RPMI8226 (cell line): ENCODE measurements at regions not wholly inside any gene's neighbourhood (a gene's known extent, or its start where the extent isn't known, plus 50 kb on each side); places are given as distances from the start of the nearest gene placed in this dataset.
"Not testable (repeated sequence)": the region's sequence is repeated elsewhere in the genome, so short reads cannot be mapped to it uniquely, and the experiment has no call there.

Experiments
- DNase-seq: peaks from one replicate; pipeline ENCODE4 v3.0.0-alpha.2; 2015

DNA sequence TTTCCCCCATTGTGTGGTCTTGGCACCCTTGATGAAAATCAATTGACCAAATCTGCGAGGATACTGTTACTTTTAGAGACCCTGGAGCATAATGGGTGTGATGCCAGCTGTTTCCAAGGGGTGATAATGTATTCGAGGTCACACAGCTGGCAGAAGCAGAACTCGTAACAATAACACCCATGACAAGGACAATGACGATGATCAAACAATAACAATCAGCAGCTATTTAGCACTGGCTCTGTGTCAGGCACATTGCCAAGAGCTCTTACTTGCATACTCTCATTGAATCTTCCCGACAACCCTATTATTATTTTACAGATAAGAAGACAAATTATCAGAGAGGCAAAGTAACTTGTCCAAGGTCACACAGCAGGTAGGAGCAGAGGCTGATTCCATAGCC lies 223.7 kb upstream of the MSX2 start:
- no peak for DNase-seq

DNA sequence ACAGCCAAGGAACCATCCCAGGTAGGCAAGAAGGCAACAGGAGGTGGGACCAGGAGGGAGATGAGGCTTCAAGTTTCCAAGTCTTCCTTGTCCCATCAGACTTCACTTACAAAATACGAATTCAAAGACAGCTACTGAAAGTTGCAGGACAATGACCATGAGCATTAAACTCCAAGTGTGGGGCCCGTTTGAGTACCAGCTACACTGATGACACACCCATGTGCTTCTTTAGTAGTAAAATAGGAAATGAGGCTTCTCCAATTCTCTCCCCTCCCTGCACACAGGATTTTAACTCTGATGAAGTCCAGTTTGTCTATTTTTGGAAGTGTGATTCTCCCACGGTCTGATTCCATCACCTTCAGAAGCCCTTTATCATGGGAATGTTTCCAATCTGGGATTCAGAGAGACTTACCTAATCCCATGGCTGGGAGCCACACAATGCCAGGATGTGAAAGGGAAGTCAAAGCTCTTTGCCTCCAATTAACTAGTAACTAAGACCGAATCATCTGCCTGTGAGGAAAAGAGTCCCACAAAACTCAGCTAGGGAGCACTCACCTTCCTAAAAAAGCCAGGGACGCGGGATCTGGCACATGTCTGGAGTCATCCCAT lies 222.8 kb upstream of the MSX2 start:
- no peak for DNase-seq

DNA sequence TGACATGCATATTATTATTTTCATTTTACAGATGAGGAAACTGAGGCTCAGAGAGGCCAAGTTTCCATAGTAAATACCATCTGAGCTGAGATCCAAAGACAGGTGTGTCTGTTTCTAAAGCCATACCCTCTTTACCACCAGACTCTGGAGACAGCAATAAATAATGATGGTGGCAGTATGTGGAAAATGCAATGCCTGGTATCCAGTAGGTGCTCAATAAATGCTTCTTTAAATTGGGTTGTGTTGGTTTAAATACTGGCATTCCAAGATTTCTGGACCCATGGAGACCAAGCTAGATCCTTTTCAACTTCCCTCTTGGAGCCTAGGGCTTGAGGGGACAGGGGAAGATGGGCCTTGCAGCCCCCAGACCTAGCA lies 221.3 kb upstream of the MSX2 start:
- DNase-seq, result no peak

DNA sequence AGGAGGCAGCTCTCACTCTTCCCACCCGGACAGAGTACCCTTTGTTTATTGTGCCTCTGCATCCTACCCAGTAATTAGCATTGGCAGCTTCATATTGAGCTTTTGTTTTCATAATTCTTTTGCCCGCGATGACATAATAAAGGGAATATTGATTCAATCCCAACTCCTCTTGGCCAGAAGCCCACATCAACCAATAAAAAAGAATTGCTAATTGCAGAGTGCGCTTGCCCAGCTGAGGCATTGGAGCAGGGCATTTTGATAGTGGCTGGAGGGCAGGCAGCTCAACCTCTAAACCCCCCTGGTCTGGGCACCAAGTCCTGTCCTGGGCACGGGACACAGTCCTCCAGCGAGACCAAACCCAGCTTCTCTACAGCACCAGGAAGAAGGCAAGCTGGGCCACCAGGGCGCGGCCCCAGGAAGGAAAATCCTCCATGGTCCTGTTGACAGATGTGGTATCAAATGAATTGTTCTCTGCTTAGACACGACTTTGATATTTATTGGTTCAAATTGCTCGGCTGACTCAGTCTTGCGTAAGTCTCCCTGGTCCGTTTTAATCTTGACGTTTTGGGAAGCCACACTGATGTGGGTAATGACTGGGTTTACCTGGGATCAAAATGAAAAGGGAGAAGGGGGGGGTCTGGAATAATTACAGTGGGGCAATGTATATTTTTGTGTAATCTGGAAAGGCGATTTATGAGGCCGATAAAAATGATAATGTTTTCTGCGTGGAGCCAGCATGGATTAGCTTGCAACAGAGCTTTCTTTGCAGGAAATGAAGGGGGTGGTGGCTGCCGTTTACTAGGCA lies 220.7 kb upstream of the MSX2 start:
- no peak for DNase-seq

DNA sequence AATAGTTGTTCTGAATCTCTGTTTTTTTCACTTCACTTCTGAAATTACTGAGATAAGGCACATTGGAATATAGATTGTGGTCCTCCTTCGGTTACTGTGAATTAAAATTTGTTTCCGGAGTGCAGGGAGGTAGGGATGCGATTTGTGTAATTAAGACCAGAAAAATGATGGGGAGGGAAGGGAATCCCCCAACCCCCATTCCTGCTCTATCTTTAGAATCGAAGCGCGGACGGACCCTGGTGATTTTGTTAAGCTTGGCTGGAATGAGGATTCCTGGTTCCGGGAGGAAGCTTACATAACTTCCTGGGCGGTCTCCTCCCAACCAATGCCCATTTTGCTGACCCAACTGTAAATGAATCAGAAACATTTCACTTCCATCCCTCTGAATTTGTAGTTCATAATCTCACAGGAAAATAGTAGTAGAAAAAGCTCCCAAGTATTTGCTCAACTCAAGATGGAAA lies 220.1 kb upstream of the MSX2 start:
- DNase-seq, result no peak

DNA sequence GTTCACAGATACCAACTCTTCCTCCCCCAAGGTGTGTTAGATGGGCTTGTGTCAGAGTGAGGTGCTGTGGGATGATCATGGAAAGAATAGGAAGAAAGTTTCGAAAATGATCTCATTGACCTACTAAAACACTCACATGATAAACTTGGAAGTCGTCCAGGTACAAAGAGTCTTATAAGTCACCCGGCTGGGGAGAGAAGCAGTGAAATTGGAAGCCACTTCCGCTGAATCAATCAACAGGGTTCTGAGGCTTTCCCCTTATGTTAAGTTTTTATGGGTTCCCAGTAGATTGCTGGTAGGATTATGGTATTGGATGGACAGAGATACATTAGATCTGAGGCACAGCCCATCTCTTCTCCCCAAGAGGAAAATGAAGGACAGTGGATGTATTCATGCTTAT lies 218.8 kb upstream of the MSX2 start:
- DNase-seq, result no peak

DNA sequence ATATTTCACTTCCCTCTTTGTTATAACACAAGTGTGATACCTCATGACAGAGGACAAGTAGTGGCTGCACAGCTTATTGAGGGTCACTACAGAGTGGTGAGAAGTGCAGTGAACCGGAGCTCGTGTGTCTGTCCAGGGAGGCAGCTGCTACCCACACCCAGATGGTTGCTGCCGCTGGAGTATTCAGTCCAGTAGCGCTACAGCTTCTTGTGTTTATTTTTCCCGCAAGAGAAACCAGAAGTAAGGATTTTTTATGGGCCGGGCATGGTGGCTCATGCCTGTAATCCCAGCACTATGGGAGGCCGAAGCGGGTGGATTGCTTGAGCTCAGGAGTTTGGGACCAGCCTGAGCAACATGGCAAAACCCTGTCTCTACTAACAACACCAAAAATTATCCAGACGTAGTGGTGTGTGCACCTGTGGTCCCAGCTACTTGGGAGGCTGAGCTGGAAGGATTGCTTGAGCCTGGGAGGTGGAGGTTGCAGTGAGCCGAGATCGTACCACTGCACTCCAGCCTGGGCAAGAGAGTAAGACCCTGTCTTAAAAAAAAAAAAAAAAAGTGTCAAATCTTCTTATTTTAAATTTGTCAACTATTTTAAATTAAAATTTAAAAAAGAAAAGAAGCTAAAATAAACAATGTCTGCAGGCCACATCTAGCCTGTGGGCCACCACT lies 213.5 kb upstream of the MSX2 start:
- DNase-seq, result not testable (repeated sequence)

DNA sequence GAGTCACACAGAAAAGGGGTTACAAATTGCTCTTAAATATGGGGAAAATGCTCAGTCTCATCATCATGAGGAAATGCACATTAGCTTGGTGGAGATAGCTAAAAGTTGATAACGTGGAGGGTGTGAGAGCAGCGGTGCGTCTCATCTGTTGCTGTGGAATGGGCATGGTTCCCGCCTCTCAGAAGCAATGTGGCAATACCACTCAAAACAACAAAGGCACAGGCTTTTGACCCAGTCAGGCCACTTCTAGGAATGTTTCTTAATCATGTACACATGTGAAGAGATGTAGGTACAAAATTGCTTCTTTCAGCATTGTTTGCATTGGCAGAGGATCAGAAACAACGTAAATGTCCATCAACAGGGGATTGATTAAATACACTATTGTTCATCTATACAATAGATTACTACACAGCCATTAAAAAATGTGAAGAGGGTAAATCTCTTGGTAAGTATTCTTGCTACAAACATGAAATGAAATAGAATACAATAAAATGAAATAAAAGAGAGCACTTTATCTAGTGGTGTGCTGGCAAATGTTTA lies 212.6 kb upstream of the MSX2 start:
- DNase-seq, result no peak

DNA sequence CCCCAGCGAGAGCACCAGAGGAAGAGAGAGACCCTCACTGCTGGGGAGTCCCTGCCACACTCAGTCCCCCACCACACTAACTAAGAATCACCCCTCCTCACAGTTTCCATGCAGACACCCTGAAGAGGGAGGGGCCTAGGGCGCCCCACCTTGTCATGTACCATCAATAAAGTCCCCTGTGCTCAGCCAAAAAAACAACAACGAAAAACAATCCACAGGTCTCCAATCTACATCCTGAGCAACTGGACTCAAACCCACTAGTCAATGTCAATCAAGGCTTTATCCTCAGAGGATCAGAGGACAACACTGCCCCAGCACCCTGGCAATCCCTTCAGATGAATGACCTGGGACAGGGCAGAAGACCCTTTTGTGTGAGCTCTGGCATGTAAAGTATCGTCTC lies 210.1 kb upstream of the MSX2 start:
- DNase-seq, result no peak

DNA sequence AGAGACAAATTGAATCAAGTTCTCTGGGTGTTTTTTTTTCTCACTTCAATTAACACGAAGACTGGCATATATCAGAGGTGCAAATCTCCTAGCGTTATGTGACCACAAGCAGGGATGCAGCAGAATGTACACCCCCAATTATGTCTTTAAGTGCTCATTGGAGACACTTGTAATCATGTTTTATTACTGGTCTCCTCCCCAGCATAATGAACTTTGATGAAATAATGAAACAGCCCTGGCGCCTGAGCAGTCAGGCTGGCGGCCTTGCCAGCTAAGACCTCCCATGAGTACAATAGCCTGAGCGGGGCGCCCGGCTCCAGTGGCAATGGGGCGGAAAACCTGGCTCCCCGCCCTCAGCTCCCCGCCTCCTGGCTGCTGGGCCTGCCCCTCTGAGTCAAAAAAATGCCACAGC lies 209.4 kb upstream of the MSX2 start:
- no peak for DNase-seq

DNA sequence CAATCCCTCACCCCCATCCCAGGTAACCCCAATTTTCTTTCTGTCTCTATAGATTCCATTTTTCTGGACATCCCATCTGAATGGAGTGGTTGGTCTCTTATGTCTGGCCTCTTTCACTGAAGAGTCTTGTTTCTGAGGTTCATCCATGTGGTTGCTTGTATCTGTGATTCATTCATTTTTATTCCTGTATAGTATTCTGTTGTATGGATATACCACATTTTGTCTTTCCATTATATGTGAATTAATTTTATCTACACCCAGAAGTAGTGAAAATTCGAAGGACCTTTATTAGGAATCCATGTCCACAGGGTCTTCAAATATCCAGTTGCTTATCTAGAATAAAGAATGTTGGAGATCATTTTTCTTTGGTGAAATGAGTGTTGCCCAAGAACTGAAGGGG lies 207.6 kb upstream of the MSX2 start:
- DNase-seq, result no peak

DNA sequence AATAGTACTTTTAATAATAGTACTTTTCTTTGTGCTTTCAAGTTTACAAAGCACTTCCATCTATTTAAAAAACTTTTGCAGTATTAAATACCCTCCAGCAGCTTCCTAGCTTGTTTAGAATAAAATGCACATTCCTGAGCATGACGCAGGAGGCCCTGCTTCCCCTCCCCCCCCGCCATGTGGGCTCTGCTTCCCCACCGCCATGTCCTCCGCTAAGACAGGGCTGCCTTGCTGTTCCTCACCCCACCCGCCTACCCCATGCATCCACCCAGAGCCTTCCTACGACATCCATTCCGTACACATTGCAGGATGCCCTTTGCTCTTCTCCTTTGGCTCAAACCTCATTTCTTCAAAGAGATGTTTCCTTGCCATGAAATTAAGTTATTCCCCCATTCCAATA lies 205.9 kb upstream of the MSX2 start:
- DNase-seq, result no peak

DNA sequence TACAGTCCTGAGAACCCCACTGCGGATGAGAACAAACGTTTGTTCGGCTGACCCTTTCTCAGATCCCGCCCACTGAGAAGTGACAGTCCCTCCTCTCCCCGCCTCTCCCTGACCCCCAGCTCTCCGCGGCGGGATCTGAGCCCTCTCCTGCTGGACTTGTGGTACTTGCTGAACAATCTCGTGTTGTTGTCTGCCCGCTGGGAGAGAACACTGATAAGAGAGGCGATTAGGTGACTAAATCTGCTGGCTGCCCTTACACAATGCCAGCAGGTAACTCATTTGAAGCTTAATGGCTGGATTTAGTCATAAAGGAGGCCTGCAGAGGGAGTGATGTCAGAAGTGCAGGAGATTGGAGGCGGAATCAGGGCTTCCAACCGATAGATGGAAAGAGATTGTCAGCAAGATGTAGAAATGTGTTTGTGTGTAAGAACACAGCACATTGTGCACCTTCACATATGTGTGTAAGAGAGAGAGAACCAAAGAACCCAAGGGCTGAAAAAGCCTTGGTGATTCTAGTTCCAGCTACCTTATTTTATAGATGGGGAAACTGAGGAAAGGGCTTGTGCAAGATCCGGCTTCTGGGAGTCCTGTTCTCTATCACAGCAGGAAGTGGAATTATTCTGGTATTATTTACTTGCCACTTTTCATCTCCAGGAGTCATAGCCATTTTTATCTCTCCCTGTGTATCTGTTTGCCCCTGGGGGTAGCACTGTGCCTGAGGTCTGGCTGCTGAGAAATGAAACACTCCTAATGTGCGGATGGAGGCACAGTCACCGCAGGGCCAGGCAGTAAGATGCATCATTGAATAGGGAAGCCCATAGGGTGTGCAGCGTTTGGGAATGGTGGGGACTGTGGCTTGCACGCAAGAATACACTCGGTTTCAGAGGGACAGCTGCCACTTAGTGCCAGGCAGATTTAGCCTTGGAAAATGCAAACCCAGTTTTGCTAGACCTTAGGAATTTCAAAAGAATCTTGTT lies 203.7 kb upstream of the MSX2 start:
- no peak for DNase-seq

DNA sequence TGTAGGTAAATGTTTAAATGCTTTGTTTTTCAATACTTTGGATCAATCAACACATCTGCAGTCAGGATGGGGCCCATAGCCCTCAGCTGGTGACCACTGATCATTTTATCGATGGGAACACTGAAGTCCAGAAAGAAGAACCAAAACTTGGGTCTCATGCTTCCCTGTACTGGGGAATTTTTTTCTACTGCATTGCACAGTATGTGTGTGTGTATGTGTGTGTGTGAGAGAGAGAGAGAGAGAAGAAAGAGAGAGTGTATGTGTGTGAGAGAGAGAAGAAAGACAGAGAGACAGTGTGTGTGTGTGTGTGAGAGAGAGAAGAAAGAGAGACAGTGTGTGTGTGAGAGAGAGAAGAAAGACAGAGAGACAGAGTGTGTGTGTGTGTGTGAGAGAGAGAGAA lies 202.9 kb upstream of the MSX2 start:
- DNase-seq, result no peak

DNA sequence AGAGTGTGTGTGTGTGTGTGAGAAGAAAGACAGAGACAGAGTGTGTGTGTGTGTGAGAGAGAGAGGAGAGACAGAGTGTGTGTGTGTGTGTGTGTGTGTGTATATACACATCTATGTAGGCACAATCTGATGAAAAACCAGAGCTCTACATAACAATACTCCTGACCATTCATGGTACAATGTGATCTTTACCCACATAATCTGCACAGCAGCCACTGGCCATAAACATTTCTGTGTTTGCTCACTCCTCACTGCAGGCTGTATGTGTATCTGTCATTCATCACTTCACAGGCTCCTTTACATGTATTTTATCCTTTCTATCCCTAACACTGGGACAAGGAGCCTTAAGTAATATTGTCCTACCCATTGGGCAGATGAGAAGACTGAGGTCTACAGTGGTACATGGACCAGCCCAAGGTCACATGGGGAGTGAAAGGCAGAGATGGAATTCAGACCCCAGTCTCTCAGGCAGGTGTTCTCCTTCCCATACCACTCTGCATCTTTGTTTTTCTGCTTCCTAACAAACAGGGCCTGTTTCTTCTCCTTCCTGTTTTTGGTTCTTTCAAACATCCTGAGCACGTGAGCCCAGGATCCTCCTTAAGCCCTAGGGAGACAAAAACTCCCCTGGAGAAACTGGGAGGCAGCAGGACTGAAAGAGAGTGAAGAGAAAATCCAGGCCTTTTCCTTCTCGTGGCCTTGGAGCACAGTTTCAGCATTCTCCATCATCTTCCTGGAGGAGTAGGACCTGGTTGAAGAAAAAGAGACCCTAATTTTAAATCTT lies 201.7 kb upstream of the MSX2 start:
- DNase-seq, result no peak

DNA sequence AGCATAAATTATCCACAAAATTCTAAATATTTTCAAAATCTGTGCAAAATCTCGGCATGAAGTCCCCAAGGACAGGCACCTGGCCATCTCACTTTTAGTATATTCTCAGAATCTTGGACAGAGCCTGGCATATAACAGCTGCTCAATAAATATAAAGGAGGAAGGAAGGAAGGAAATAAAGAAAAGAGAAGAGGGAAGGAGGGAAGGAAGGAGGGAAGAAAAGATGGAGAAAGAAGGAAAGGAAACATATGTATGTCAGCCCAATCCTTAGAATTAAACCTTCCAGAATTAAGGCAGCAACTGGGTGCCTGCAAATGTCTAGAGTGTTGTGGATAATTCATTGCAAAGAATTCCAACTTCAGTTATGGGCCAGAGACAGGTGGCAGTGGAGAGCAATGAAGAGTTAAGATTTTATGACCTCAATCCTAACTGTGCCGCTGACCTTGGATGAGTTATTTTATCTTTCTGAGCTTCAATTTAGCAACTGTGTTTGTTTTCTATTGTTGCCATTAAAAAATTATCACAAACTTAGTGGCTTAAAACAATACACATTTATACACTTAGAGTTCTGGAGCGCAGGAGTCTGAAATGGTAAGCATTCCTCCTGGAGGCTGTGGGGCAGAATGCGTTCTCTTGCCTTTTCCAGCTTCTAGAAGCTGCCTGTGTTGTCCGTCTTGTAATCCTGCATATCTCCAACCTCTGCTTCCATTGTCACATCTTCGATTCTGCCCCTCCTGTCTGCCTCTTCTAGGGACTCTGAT lies 200.9 kb upstream of the MSX2 start:
- no peak for DNase-seq

DNA sequence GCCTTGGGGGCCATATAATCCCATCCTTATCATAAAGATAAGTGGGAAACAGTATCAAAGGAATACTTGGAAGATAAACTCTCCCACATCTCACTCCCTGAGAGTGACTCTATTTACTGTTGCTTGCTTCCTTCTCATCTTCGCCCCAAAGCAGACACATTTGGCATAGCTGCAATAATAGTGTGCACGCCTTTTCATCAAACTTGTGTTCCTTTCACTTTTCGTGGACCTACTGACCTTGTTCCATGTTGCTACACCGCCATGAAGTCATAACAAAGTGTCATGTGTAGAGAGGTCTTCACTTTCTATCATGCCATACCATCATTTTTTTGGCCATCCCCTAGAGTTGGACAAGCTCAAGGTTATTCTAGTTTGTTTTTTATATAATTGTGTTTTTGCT lies 200.0 kb upstream of the MSX2 start:
- no peak for DNase-seq

DNA sequence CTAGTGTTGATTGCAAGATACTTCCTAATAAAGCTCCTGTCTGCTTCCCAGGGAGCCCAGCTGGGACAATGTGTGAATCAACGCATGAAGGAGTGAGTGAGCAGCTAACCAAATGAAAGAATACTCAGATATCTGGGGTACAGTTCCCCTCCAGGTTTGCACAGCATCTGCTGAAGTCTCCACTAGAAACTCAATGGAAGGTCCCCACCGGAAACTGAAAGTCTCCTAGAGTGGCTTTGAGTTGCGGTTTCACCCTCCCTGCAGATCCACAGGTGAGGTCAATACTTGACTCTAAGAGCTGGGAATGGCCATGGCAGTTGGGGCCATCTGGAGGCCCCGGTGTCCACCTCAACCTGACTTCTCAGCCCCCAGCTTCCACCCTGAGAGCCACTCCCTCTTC lies 198.2 kb upstream of the MSX2 start:
- DNase-seq, result peak; percentile 58

DNA sequence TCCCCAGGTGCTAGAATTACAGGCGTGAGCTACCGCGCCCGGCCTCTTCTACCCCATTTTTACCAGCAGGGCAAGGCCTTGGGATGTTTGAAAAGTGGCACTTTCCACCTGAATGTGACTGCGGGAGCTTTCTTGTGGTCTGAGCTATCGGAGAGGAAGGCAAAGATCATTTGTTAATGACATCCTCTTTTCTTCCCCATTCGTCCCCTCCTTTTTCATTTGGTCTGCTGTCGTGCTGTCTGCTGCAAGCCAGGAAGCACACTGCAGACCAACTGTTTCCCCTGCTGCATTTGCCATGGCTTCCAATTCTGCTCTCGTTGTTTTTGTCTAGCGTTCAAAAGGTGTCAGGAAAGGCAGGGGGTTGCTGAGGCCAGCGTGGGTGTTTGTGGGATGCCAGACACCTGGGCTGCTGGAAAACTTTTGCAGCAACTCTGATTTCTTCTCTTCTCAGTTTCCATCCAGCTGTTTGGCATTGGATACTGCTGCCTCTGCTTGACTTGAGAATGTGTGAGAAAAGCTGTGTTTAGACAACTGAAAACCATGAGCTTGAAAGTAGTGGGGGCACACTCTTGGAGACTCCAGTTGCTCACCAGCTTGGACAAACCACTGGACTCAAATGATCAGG lies 196.4 kb upstream of the MSX2 start:
- peak; percentile 56 for DNase-seq

DNA sequence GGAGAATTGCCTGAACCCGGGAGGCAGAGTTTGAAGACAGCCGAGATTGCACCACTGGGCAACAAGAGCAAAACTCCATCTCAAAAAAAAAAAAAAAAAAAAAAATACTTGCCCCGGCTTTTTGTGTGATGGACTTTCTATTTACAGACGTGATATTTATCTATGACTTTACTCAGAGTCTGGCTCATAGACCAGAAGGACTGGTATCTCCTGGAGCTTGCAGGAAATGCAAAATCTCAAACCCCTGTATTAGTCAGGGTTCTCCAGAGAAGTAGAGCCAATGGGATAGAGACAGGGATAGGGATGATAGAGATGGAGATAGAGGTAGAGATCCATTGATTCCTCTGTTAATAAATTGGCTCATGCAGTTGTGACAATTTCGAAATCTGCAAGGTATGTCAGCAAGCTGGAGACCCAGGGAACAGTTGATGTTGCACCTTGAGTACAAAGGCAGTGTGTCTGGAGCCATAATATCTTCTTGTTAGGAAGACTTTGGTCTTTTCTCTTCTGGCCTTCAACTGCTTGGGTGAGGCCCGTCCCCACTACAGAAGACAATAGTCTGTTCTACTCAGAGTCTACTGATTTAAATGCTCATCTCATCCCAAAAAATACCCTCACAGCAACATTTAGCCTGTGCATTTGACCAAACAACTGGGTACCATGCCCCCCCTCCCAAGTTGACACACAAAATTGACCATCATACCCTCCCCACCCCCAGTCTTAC lies 195.4 kb upstream of the MSX2 start:
- no peak for DNase-seq
